ENCODE measurements at regions not wholly inside any gene's neighbourhood (a gene's known extent, or its start where the extent isn't known, plus 50 kb on each side); places are given as distances from the start of the nearest gene placed in this dataset.

DNA sequence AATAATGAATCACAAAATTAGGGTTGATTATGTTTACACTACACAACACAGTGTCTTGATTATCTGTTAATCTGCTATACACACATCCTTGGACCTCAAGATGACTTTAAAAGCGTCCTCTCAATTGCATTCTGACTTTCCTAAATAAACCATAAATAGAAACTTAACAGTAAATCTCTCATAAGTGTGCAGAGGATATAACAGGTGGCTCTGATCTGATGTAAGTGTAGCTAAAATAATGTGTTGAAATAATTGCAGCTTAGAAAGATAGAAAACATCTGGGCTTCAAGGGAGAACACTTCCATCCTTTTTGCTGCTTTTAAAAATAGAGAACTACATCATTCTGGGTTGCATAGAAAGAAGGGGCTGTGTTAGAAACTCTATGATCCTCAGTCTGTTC lies 78.4 kb upstream of the EFEMP1 start:
- TF ChIP-seq, protein P1, sequence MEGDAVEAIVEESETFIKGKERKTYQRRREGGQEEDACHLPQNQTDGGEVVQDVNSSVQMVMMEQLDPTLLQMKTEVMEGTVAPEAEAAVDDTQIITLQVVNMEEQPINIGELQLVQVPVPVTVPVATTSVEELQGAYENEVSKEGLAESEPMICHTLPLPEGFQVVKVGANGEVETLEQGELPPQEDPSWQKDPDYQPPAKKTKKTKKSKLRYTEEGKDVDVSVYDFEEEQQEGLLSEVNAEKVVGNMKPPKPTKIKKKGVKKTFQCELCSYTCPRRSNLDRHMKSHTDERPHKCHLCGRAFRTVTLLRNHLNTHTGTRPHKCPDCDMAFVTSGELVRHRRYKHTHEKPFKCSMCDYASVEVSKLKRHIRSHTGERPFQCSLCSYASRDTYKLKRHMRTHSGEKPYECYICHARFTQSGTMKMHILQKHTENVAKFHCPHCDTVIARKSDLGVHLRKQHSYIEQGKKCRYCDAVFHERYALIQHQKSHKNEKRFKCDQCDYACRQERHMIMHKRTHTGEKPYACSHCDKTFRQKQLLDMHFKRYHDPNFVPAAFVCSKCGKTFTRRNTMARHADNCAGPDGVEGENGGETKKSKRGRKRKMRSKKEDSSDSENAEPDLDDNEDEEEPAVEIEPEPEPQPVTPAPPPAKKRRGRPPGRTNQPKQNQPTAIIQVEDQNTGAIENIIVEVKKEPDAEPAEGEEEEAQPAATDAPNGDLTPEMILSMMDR (conservative IDR thresholded peaks at IDR 0.05 in 1 of 2, IDR thresholded peaks at IDR 0.05 in 1 of 2; ENCODE audit: extremely low read depth in 1 of 2, insufficient read depth in 1 of 2, low read depth in 1 of 2, low read length in 2 of 2): no peak
- no peak for TF ChIP-seq EZH2 (IDR thresholded peaks at IDR 0.05; ENCODE audit: borderline replicate concordance, low read length)
